ENCODE measurements at regions not wholly inside any gene's neighbourhood (a gene's known extent, or its start where the extent isn't known, plus 50 kb on each side); places are given as distances from the start of the nearest gene placed in this dataset.

DNA sequence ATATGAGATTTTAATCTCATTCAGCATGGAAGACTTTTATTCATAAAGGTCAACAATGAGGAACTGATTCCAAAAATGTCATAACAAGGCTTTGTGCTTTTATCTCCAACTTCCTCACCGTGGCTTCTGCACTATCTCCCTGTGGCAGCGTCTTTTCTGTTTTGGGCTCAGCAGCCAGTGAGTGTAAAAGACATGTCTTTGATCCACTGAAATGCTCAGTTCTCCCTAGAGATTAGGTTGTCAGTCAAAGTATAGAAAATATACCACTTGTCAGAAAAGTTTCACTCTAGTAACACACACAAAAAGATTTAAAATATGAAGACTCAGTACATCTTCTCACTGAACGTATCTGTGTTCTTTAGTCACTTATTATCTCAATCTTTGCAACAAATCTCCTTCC lies 901.8 kb upstream of the ZWINT start:
- DNase-seq (ENCODE audit: low spot score in 2 of 2) (no peak), FAIRE-seq (no peak)

DNA sequence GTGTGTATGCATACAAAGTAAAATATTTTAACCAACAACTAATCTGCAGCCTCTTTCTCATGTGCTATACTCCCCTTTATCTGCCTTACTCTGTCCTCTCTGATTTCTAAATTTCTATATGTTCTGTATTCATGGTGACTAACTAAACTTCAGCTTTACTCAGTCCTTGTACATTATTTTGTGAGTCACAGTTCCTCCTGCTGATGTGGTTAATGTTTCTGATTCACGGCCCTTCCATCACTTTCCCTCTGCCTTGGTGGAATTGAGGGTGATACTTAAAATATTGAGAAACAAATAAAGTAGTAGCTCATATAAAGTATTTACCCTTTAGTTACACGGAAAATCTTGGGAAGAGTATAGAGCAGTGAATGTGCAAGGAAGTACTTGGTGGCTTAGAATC lies 899.1 kb upstream of the ZWINT start:
- DNase-seq (ENCODE audit: low spot score in 2 of 2) (no peak), FAIRE-seq (no peak)

DNA sequence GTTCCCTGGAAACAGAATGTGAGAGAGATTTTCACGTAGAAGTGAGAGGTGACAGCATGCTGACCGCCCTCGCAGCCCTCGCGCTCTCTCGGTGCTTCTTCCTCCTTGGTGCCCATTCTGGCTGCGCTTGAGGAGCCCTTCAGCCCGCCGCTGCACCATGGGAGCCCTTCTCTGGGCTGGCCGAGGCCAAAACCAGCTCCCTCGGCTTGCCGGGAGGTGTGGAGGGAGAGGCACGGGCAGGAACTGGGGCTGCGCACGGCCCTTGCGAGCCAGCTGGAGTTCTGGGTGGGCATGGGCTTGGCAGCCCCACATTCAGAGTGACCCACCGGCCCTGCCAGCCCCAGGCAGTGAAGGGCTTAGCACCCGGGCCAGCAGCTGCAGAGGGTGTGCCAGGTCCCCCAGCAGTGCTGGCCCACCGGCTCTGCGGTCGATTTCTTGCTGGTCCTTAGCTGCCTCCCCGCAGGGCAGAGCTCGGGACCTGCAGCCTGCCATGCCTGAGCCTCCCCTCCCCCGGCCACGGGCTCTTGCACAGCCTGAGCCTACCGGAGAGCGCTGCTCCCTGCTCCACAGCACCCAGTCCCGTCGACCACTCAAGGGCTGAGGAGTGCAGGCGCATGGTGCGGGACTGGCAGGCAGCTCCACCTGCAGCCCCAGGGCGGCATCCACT lies 888.7 kb upstream of the ZWINT start:
- DNase-seq (ENCODE audit: low spot score in 2 of 2) (no peak), FAIRE-seq (no peak)

DNA sequence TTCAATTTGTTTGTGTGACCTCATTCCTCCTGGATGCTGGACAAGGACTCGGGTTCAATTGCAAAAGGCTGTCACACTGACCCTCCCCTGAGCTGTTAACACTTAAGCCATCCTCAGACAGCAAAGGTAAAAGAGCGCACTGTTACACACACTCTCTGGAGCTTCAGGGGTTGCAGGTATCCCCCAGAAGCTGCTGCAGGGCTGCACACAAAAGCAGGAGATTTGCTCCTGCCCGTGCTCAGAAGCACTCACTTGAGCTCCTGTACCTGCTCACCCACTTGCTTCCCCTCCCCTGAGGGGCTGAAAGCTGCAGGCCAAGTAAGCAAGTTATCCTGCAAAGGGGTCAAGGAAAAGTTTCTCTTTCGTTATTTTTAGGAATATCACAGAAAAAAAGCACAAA lies 886.2 kb upstream of the ZWINT start:
- no peak for FAIRE-seq
- DNase-seq (ENCODE audit: low spot score in 2 of 2), result no peak

DNA sequence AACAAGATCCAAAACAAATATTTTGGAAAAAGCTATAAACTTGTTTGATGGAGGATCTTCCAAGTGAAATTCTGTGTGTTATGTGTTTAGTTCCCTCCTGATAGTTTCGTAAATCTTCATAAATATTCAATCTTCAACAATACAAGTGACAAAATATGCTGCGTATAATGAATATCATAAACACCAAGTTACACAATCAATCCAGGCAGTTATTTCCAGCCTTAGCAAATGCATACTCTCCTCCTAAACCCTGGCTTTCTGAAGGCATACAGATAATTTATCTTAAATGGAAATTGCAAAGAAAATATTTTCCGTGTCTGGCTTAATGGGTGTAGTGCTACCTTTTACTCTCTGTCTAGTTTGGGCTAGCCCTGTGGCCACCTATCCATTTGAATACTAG lies 864.9 kb upstream of the ZWINT start:
- no peak for DNase-seq (ENCODE audit: low spot score in 2 of 2)
- FAIRE-seq, result no peak

DNA sequence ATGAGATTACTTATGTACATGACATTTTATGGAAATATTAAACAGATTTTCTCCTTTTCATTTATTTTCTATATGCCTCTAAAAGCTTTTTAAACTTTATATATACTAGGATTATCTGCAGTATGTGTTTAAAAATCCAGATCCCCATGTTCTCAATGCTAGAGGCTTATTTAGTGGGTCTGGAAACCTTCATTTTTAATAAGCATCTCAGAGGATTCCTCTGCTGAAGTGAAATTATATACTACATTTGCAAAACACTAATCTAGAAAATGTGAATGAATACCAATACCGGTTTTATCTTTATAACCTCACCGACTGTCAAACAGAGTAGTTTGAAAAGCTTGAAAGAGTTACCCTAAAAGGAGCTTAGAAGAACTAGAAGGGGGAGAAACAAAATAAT lies 863.8 kb upstream of the ZWINT start:
- FAIRE-seq, result no peak
- DNase-seq (ENCODE audit: low spot score in 2 of 2), result no peak

DNA sequence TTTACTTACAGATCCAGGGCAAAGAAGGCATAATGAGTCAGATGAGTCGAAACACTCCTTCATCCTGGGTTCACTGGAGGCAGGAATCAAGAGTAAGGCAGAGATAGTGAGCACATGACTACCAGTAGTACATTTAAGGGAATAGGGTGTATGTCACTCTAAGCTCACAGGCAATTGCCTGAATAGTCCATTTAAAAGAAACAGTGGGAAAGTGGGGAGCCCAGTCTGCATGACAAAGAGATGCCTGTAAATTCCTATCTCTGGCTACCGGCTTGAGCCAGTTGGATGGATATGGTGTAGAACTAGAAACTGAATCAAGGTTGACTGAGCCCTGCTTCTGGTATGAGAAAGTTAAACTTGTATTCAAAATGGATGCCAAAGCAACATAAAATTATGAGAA lies 861.5 kb upstream of the ZWINT start:
- DNase-seq (ENCODE audit: low spot score in 2 of 2) (no peak), FAIRE-seq (no peak)

DNA sequence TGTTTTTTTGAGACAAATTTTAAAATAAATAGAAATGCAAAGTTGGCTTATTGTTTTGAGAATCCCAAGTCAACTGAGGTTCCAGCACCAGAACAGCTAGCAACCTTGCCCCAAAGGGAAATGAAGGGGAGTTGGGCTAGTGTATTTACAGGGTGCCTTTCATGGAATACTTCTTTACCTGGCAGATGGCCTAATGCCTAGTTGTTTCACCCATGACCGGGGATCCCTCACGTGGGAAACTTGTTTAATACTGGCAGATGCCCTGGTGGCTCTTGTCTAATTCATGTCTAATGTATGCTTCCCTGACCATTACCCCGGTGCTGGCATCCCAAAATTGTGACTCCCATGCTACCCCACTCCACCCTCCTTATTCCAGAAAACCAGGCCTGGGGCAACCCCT lies 861.1 kb upstream of the ZWINT start:
- FAIRE-seq, result no peak
- DNase-seq (ENCODE audit: low spot score in 2 of 2), result no peak

DNA sequence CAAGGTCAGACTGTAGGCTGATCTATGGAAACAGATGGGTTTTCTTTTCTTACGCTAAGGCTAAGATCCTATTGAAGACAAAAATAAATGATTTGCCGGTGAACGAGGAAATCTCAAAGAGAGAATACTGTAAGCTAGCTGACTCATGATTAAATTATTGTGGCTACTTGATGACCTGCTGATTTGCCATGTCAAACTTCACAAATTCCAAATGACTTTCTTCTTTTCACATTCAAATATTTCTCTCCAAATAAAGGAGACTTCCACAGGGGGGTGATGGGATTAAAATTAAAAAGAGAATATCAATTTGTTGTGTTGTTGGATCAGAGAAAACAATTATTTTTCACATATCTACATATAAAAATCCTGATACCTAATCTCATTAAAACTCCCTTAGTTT lies 860.6 kb upstream of the ZWINT start:
- DNase-seq (ENCODE audit: low spot score in 2 of 2) (no peak), FAIRE-seq (no peak)

DNA sequence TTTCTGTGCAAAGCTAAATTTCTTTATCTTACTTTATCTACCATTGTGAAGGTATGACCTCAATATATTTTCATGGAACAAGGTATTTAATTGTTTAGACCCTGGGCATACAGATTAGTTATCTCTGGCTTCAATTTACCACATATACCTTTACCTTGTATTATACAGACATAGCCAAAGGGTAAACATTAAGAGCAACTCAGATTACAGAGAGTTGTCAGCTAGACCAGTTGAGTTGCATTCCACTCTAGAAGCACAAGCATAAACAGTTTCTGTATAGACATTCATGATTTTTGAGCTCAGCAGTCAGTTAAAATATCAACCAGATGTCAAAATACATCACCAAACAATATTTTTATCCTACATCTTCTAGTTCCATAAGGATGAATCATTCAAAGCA lies 857.3 kb upstream of the ZWINT start:
- DNase-seq (ENCODE audit: low spot score in 2 of 2) (no peak), FAIRE-seq (no peak)

DNA sequence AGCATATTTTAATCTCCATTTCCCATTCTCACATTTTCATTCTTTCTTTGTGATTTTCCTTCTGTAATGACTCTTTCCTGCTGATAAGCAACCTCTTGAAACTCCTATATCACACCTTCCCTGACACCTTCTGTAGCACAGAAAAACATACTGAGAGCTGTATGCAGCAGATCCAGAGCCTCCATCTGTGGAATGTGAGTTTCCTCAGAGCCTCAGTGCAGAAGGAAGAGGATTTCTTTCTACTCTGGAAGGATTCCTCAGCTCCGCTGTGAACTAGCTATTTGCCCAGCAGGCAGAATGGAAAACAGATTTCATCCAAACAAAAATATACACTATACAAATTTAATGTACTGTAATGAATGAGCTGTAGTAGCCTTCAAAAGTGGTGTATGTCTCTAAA lies 841.3 kb upstream of the ZWINT start:
- no peak for DNase-seq (ENCODE audit: low spot score in 2 of 2)
- FAIRE-seq, result no peak

DNA sequence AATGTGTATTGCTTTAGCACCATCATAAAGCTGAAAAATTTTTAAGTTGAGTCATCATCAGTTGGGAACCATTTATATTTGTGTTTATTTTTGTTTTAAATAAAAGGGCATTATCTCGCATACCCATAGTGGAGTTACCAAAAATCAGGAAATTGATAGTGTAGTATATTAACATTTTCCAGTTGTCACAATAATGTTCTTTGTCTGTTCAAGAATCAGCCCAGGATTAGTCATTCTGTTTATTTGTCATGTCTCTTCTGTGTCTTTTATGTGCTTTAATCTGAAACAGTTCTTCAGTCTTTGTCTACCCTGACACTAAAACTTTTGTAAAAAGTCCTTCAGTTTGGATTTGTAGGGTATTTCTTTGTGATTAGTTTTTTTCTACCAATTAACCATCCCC lies 827.8 kb upstream of the ZWINT start:
- FAIRE-seq (no peak), DNase-seq (ENCODE audit: low spot score in 2 of 2) (no peak)

DNA sequence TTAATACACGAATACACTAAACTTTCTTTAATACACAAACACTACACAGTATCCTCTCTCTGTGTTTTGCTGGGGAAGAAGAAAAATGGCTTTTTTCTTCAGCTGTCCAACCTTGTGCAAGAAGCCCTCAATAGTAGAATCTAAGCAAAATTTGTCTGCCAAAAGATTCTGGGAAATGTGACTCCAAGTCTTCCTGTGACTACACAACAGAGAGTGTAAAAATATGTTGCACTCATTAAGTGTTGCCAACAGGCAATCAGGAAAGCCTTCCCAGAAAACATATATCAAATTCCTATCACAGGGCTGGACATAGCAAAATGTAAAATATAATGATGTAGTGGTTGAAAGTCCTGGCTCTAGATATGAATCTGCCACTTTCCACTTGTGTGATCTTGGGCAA lies 825.1 kb upstream of the ZWINT start:
- no peak for DNase-seq (ENCODE audit: low spot score in 2 of 2)
- FAIRE-seq, result no peak

DNA sequence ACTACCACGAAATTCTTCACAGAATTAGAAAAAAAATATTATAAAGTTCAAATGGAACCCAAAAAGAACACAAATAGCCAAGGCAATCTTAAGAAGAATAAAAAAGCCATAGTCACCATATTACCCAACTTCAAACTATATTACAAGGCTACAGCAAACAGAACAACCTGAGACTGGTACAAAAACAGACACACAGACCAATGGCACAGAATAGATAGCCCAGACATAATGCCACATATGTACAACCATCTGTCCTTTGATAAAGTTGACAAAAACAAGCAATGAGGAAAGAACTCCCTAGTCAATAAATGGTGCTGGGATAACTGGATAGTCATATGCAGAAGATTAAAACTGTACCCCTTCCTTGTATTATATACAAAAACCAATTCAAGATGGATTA lies 808.5 kb upstream of the ZWINT start:
- FAIRE-seq (no peak), DNase-seq (ENCODE audit: low spot score in 2 of 2) (no peak)

DNA sequence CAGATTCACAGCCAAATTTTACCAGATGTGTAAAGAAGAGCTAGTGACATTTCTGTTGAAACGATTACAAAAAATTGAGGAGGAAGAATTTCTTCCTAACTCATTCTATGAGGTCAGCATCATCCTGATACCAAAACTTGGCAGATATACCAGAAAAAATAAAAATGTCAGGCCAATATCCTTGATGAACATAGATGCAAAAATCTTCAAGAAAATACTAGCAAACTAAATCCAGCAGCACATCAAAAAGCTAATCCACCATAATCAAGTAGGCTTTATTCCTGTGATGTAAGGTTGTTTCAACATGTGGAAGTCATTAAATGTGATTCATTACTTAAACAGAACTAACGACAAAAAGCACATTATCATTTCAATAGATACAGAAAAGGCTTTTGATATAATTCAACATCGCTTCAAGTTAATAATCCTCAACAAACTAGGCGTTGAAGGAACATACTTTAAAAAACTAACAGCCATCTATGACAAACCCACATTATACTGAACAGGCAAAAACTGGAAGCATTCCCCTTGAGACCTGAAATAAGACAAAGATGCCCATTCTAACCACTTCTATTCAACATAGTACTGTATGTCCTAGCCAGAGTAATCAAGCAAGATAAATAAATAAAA lies 807.7 kb upstream of the ZWINT start:
- no peak for DNase-seq (ENCODE audit: low spot score in 2 of 2)
- no peak for FAIRE-seq

DNA sequence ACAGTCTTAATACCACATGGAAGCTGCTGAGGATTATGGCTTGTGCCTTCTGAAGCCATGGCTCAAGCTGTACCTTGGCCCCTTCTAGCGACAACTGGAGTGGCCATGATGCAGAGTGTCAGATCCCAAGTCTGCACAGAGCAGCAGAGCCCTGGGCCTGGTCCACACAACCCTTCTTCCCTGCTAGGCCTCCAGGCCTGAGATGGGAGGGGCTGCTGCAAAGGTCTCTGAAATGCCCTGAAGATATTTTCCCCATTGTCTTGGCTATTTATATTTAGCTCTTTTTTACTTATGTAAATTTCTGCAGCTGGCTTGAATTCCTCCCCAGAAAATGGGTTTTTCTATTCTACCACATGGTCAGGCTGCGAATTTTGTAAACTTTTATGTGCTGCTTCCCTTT lies 804.6 kb upstream of the ZWINT start:
- DNase-seq (ENCODE audit: low spot score in 2 of 2) (no peak), FAIRE-seq (no peak)

DNA sequence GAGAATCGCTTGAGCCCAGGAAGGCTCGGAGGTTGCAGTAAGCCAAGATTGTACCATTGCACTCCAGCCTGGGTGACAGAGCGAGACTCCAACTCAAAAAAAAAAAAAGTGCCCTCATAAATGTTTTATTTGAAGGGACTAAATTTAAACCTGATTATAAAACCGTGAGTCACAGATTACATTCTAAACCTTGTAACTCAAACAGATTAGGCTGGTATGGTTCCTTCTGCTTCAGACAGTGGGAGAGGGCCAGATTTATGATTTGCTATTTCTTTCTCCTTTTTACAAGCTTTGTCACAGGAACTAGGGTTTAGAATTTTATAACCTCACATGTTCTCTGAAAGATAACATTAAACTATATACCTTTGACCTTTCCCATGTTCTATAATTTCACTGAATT lies 801.2 kb upstream of the ZWINT start:
- no peak for FAIRE-seq

DNA sequence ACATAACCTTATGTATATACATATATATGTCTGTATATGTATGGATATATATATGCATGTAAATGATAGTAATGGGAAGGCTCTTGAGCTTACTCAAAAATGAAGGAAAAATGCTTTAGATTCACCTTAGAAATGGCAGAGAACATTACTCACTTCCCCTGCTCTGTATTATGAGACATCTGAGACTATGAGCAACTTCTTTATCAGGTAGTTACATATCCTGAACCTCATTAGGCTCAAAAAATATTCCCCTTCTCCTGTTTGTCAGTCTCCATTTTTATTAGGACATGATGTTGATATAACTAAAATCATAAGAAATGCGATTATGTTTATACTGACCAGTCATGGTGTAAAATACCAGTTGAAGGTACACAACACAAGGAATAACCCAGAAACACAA lies 800.1 kb upstream of the ZWINT start:
- FAIRE-seq, result no peak

More for the DNA sequence above, 801.2 kb upstream of the ZWINT start:
- DNase-seq (ENCODE audit: low spot score in 2 of 2), result no peak

DNA sequence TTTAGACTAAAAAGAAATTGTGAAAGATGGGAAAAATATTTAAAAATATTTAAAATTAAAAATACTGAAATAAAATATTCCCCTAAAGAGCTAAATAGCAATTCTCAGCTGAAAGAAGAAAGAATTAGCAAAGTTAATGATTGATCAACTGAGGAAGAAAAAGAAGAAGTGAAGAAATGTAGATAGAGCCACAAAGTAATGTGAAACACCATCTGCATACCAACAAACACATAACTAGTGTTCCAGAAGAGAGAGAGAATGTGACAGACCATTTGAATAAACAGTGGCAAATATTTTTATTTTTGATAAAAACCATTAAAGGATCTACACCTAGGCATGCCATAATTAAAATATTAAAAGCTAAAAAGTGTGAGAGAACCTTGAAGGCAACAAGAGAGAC lies 784.5 kb upstream of the ZWINT start:
- DNase-seq (ENCODE audit: low spot score in 2 of 2), result no peak
- FAIRE-seq, result no peak

More for the DNA sequence above, 800.1 kb upstream of the ZWINT start:
- DNase-seq (ENCODE audit: low spot score in 2 of 2), result no peak

DNA sequence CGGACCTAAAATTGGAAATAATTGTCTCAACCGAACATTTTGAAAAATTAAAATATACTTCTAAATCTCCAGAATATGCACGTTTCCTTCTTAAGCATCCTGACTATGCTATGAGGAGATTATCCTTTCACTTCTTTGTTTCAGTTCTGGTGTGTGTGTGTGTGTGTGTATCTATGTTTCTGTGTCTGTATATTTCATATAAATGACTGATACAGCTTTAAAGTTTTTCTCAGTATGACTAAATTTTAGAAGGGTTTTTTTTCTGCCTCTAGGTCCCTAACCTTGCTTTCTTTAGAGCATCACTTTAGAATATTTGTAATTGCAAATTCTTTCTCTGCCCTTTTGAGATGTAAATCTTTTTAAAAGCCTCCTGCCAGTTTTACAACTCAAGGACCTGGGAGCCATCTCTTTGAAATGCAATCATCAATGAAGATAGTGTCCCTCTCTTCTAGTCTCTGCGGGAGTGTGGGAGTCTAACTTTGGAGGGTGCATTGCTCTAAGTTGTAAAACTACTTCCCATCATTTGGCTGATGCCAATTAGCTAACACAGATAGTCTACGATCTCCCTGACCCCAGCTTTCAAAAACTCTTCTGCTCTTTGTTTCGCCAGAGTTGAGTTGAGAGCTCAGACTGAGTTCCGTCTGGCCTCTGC lies 782.0 kb upstream of the ZWINT start:
- no peak for DNase-seq (ENCODE audit: low spot score in 2 of 2)
- no peak for FAIRE-seq

DNA sequence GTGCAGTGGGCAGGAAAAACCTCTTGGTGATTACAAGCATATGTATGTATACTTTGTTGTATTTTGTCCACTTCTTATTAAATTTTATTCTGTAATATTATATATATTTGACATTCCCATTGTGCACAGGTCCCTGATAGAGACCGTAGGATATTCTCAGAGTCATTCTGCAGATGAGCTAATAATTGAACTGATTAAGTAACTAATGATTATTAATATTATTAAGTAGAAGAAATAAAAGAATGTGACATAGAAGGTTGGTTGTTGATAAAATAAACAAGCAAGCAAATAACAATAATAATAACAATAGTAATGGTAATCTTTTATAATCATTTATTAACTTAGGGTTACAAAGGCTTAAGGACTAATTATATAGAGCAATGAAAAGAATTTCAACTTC lies 780.6 kb upstream of the ZWINT start:
- peak; percentile 24 for FAIRE-seq

DNA sequence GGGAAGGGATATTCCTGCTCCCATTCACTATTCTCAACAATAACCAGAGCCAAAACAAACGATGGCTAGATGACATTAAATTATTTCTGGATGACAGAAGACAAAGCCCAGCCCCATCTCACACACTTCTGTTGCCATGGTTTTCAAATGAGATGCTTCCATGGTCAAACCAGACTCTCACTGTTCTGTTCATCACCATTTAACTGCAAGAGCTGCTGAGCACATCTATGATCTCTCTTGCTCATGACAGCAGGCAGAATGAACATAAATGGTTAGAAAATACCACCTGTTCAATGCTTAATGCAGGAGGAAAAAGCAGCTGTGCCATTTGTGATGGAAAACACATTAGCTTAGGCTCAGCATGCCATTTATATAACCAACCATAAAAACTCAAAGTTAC lies 758.6 kb upstream of the ZWINT start:
- FAIRE-seq (no peak), DNase-seq (ENCODE audit: low spot score in 2 of 2) (no peak)

More for the DNA sequence above, 780.6 kb upstream of the ZWINT start:
- DNase-seq (ENCODE audit: low spot score in 2 of 2), result no peak
